Loucy (cell line): ENCODE measurements at regions not wholly inside any gene's neighbourhood (a gene's known extent, or its start where the extent isn't known, plus 50 kb on each side); places are given as distances from the start of the nearest gene placed in this dataset.

ENCODE experiments used
- CTCF ChIP-seq: fragments of 200-600 bp; sonication (generic); conservative IDR thresholded peaks from 2 replicates; pipeline ENCODE4 v1.5.1; 2014; ENCODE audit warnings: mild to moderate bottlenecking, antibody characterized with exemption, low read length
- EZH2phosphoT487 ChIP-seq: fragments of 200-600 bp; IDR thresholded peaks from 2 replicates; pipeline ENCODE4 v1.6.1; 2018; ENCODE audit warnings: antibody characterized with exemption, mild to moderate bottlenecking, moderate library complexity, borderline replicate concordance

GRCh38 chr2:59428940-59429339 is 1124.5 kb downstream of the BCL11A start:
- no peak for TF ChIP-seq CTCF
- no peak for TF ChIP-seq EZH2phosphoT487
